ENCODE measurements at regions not wholly inside any gene's neighbourhood (a gene's known extent, or its start where the extent isn't known, plus 50 kb on each side); places are given as distances from the start of the nearest gene placed in this dataset.

- TF ChIP-seq, protein P1, sequence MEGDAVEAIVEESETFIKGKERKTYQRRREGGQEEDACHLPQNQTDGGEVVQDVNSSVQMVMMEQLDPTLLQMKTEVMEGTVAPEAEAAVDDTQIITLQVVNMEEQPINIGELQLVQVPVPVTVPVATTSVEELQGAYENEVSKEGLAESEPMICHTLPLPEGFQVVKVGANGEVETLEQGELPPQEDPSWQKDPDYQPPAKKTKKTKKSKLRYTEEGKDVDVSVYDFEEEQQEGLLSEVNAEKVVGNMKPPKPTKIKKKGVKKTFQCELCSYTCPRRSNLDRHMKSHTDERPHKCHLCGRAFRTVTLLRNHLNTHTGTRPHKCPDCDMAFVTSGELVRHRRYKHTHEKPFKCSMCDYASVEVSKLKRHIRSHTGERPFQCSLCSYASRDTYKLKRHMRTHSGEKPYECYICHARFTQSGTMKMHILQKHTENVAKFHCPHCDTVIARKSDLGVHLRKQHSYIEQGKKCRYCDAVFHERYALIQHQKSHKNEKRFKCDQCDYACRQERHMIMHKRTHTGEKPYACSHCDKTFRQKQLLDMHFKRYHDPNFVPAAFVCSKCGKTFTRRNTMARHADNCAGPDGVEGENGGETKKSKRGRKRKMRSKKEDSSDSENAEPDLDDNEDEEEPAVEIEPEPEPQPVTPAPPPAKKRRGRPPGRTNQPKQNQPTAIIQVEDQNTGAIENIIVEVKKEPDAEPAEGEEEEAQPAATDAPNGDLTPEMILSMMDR (tag by site-specific recombination; IDR thresholded peaks at IDR 0.05): no peak
- TF ChIP-seq ZNF558 (tag by site-specific recombination; IDR thresholded peaks at IDR 0.05): no peak
These were observed 255.2 kb upstream of the KLF14 start for GRCh38 chr7:130989101-130989795.

Data from HEK293 (cell line).